SK-N-SH (cell line): ENCODE measurements at regions not wholly inside any gene's neighbourhood (a gene's known extent, or its start where the extent isn't known, plus 50 kb on each side); places are given as distances from the start of the nearest gene placed in this dataset.

Experiments
- CTCF ChIA-PET: fragments of 300-600, 350-600 bp; formaldehyde crosslinking; extraction: SDS; loops from one replicate; lab custom pipeline; 2021; lab: Yijun Ruan, JAX
- POLR2A ChIA-PET: fragments of 350-600 bp; sonication (Branson Sonifier 250); formaldehyde crosslinking; extraction: SDS; loops from one replicate; lab custom pipeline; 2020; ENCODE audit warnings: antibody characterized with exemption, inconsistent platforms; lab: Yijun Ruan, JAX
- DNase-seq: peaks from one replicate; pipeline ENCODE4 v3.0.0; 2012
- H2AFZ ChIP-seq: fragments of 200-600 bp; sonication (generic); 2 replicates; pipeline ENCODE4 v1.8.1; 2016; ENCODE audit warnings: antibody characterized with exemption, mild to moderate bottlenecking, low read depth
- H3F3A ChIP-seq: fragments of 200-600 bp; sonication (generic); replicated peaks from 2 replicates; pipeline ENCODE3; 2016; ENCODE audit warnings: antibody characterized with exemption, mild to moderate bottlenecking; ENCODE audit not compliant: insufficient read depth
- H3K27ac ChIP-seq, 2 experiments: fragments of 200-500 bp in 1 of 2; fragments of 200-600 bp in 1 of 2; sonication (Bioruptor generic) in 1 of 2; sonication (generic), shearing (Covaris generic) in 1 of 2; 2 replicates each; pipeline versions ENCODE4 v1.5.1 to v1.6.1; 2014 to 2016; ENCODE audit warnings: low read depth in 2 of 2, inconsistent platforms in 1 of 2, low read length in 1 of 2, mild to moderate bottlenecking in 1 of 2, mixed read lengths in 1 of 2
- H3K27me3 ChIP-seq: fragments of 200-600 bp; sonication (generic), shearing (Covaris generic); 2 replicates; pipeline ENCODE4 v1.6.1; 2016; ENCODE audit warnings: mixed run types; ENCODE audit not compliant: insufficient read depth
- H3K36me3 ChIP-seq, 2 experiments: fragments of 200-500 bp in 1 of 2; fragments of 200-600 bp in 1 of 2; sonication (Bioruptor generic) in 1 of 2; sonication (generic) in 1 of 2; replicated peaks in 1 of 2; 2 replicates each; pipeline versions ENCODE3 to v1.5.1; 2014 to 2016; ENCODE audit warnings: low read length in 1 of 2, mild to moderate bottlenecking in 1 of 2; ENCODE audit not compliant: insufficient read depth in 2 of 2, control insufficient read depth in 1 of 2
- H3K4me1 ChIP-seq, 2 experiments: fragments of 200-500 bp in 1 of 2; fragments of 200-600 bp in 1 of 2; sonication (Bioruptor generic) in 1 of 2; sonication (generic), shearing (Covaris generic) in 1 of 2; 2 replicates each; pipeline versions ENCODE4 v1.5.1 to v1.6.1; 2014 to 2016; ENCODE audit warnings: low read depth in 1 of 2, low read length in 1 of 2, mixed run types in 1 of 2; ENCODE audit not compliant: insufficient read depth in 2 of 2, control insufficient read depth in 1 of 2
- H3K4me2 ChIP-seq: fragments of 200-600 bp; sonication (generic), shearing (Covaris generic); 2 replicates; pipeline ENCODE4 v1.6.1; 2017; ENCODE audit warnings: mixed run types
- H3K4me3 ChIP-seq, 2 experiments: fragments of 200-500 bp in 1 of 2; fragments of 200-600 bp in 1 of 2; sonication (Bioruptor generic) in 1 of 2; sonication (generic), shearing (Covaris generic) in 1 of 2; 2 replicates each; pipeline versions ENCODE4 v1.5.1 to v1.8.1; 2014 to 2016; ENCODE audit warnings: low read depth in 2 of 2, inconsistent platforms in 1 of 2, low read length in 1 of 2, mild to moderate bottlenecking in 1 of 2, mixed read lengths in 1 of 2, moderate library complexity in 1 of 2
- H3K79me2 ChIP-seq: fragments of 200-600 bp; sonication (generic); 2 replicates; pipeline ENCODE4 v1.8.1; 2017; ENCODE audit warnings: mild to moderate bottlenecking; ENCODE audit not compliant: insufficient read depth
- H3K9ac ChIP-seq: fragments of 200-600 bp; sonication (generic); 2 replicates; pipeline ENCODE4 v1.6.1; 2017; ENCODE audit warnings: mixed run types
- H3K9me2 ChIP-seq: fragments of 200-600 bp; sonication (generic); 2 replicates; pipeline ENCODE4 v1.6.1; 2017; ENCODE audit warnings: mixed run types
- H3K9me3 ChIP-seq: fragments of 200-600 bp; sonication (generic); 2 replicates; pipeline ENCODE4 v1.6.1; 2017; ENCODE audit warnings: mixed run types, mild to moderate bottlenecking, moderate library complexity
- H4K20me1 ChIP-seq: fragments of 200-600 bp; sonication (generic); 2 replicates; pipeline ENCODE4 v1.6.1; 2017; ENCODE audit warnings: mild to moderate bottlenecking, mixed run types; ENCODE audit not compliant: insufficient read depth
- CHD2 ChIP-seq: fragments of 150-350 bp; IDR thresholded peaks from 2 replicates; pipeline ENCODE4 v1.6.1; 2018; ENCODE audit warnings: low read length; ENCODE audit not compliant: partially characterized antibody
- EP300 ChIP-seq, 2 experiments: IDR thresholded peaks; 2 replicates each; pipeline versions ENCODE4 v1.4.0 to v1.6.1; 2012; ENCODE audit warnings: borderline replicate concordance in 1 of 2, low read depth in 1 of 2, low read length in 1 of 2
- EZH2phosphoT487 ChIP-seq: fragments of 200-600 bp; sonication (generic); IDR thresholded peaks from 2 replicates; pipeline ENCODE4 v1.6.1; 2017; ENCODE audit warnings: low read depth, mixed run types, mild to moderate bottlenecking, antibody characterized with exemption, moderate library complexity, borderline replicate concordance
- FOXJ3 ChIP-seq: sonication (generic); formaldehyde crosslinking; IDR thresholded peaks from 2 replicates; pipeline ENCODE4 v1.5.1; 2020; ENCODE audit warnings: mild to moderate bottlenecking, missing genetic modification reagents
- FOXM1 ChIP-seq: IDR thresholded peaks from 2 replicates; pipeline ENCODE4 v1.4.0; 2012; ENCODE audit warnings: low read depth, mild to moderate bottlenecking
- GATA2 ChIP-seq: sonication (generic); formaldehyde crosslinking; IDR thresholded peaks from 2 replicates; pipeline ENCODE4 v1.5.0; 2020; ENCODE audit warnings: mild to moderate bottlenecking, missing genetic modification reagents
- NRF1 ChIP-seq: IDR thresholded peaks from 2 replicates; pipeline ENCODE4 v1.6.1; 2012; ENCODE audit warnings: low read depth, mild to moderate bottlenecking, low read length
- RAD21 ChIP-seq: IDR thresholded peaks from 2 replicates; pipeline ENCODE4 v1.6.1; 2012; ENCODE audit warnings: mild to moderate bottlenecking, low read length
- RCOR1 ChIP-seq: fragments of 150-350 bp; IDR thresholded peaks from 2 replicates; pipeline ENCODE4 v1.6.1; 2017; ENCODE audit warnings: antibody characterized with exemption, low read length
- RFX5 ChIP-seq: IDR thresholded peaks from 2 replicates; pipeline ENCODE4 v1.6.1; 2012; ENCODE audit warnings: mild to moderate bottlenecking, improper control_type of control experiment, low read length
- SMC3 ChIP-seq: IDR thresholded peaks from 2 replicates; pipeline ENCODE4 v1.6.1; 2012; ENCODE audit warnings: low read depth, low read length, improper control_type of control experiment
- TAF1 ChIP-seq: IDR thresholded peaks from 2 replicates; pipeline ENCODE4 v1.6.1; 2012; ENCODE audit warnings: low read depth, mild to moderate bottlenecking, low read length, moderate library complexity, borderline replicate concordance
- WGBS: methylation state at CpG from one replicate; pipeline ENCODE4 v1.1.6; 2017; ENCODE audit warnings: low lambda C conversion rate; 5-methylcytosine and 5-hydroxymethylcytosine counted together
- TF ChIP-seq, protein P1 (sequence below): IDR thresholded peaks from 2 replicates; pipeline ENCODE4 v1.4.0; 2012; ENCODE audit warnings: low read depth

DNA sequence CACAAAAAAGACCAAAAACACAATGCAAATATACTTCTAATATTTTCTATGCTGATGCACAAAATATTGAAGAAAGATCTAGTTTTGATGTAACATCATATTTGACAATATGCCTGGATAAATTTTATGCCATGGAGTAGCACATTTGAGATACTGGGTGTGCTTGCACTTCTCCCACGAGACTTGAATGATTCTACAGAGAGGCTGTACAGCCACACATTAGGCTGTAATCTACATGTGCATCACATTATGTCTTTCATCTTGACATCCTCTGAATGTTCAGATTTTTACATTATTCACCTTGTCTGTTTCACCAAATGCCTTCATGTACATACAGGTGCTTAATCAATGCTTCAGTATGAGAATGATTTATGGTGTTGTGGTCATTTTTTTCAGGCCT is 756.4 kb upstream of the CDH7 start:
- TF ChIP-seq RAD21 (no peak), FOXM1 (no peak), SMC3 (no peak), RCOR1 (no peak), GATA2 (peak; percentile 40)
- WGBS: 39% methylated on average over 1 of the region's 1 CpG
- no peaks in the 10 kb centered on the region; a peak in 2 of 4 replicates for H3K4me1 ChIP-seq
- no peak overlapping the region for H3K4me3 ChIP-seq
- no peak for DNase-seq
- H3K27ac ChIP-seq: no peak overlapping the region
- H3K36me3 ChIP-seq: no peaks in the 10 kb centered on the region
- no peaks in the 10 kb centered on the region for H3K27me3 ChIP-seq
- H3F3A ChIP-seq: no peaks in the 10 kb centered on the region
- H2AFZ ChIP-seq: no peak overlapping the region
- no peaks in the 10 kb centered on the region; the same call in 1 of the 2 replicates for H3K9me2 ChIP-seq
- no peak overlapping the region for H3K4me2 ChIP-seq
- CTCF ChIA-PET: interaction anchor here (0.6 kb wide), 1 partner anchor 76 kb away, joined by 3 read pairs; no protein-coding TSS in a partner anchor
- H3K9me3 ChIP-seq: no peaks in the 10 kb centered on the region
- H3K9ac ChIP-seq: no peak overlapping the region
- POLR2A ChIA-PET: no interaction called here
- H3K79me2 ChIP-seq: no peaks in the 10 kb centered on the region
- no peaks in the 10 kb centered on the region for H4K20me1 ChIP-seq

DNA sequence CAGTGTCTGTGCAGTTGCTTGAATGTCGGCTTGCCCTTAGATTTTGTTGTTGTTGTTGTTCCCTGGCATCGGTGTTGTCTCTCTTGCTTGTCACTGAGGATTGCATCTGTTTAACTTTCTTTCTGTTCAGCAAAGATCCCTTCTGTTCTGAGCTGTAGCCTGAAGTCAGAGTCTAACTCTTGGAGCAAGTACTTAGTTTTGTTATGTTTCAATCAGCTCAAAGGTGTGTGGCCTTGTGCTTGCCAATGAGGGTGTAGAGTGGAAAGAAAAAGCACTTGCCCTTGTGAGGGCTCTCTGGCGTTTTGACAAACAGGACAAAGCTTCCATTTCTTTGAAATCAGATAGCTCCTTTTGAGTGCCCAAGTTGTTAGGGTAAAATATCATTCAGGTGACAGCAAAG is 757.1 kb upstream of the CDH7 start:
- no peaks in the 10 kb centered on the region for H3F3A ChIP-seq
- no peaks in the 10 kb centered on the region; the same call in 1 of the 2 replicates for H3K9me2 ChIP-seq
- no peak overlapping the region for H3K27ac ChIP-seq
- ChIA-PET POLR2A (no interaction called here), CTCF (no interaction called here)
- no peaks in the 10 kb centered on the region for H3K9me3 ChIP-seq
- TF ChIP-seq RAD21 (no peak), NRF1 (no peak), FOXJ3 (CRISPR knock-in tag) (no peak), TAF1 (no peak), CHD2 (no peak), EP300 (IDR thresholded peaks at IDR 0.05; ENCODE audit: borderline replicate concordance in 1 of 2, low read depth in 1 of 2, low read length in 1 of 2) (no peak), EZH2phosphoT487 (no peak), FOXM1 (no peak)
- WGBS: 46% methylated on average over 3 of the region's 3 CpGs
- no peaks in the 10 kb centered on the region for H3K36me3 ChIP-seq
- no peak overlapping the region for H3K9ac ChIP-seq
- H3K27me3 ChIP-seq: no peaks in the 10 kb centered on the region
- H3K4me3 ChIP-seq: no peak overlapping the region
- DNase-seq: no peak
- no peaks in the 10 kb centered on the region; a peak in 2 of 4 replicates for H3K4me1 ChIP-seq
- H3K79me2 ChIP-seq: no peaks in the 10 kb centered on the region
- no peak overlapping the region for H3K4me2 ChIP-seq
- no peaks in the 10 kb centered on the region for H4K20me1 ChIP-seq
- no peak overlapping the region; the same call in 1 of the 2 replicates for H2AFZ ChIP-seq

DNA sequence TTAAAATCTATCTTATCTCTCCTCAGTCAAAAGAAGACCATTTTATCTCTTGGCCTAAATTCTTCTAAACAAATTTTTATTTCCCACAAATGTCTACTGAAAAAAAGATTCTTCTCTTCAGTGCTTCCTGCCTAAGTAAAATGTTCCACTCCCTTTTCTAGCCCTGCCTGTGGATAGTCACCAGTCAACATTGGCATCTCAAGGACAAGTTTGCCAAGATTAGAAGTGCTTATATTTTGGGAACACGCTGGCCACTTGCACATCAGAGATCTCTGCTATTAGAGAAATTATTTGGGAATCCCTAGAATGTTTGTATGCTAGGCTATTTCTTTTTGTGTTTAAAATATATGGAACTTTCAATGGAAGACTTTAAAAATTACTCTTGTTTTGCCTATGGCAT is 758.2 kb upstream of the CDH7 start:
- Histone ChIP-seq H3K36me3 (no peaks in the 10 kb centered on the region), H3K9ac (no peak overlapping the region), H3K4me2 (no peak overlapping the region), H3K4me1 (no peaks in the 10 kb centered on the region; a peak in 2 of 4 replicates), H3K9me2 (no peaks in the 10 kb centered on the region), H3K27ac (no peak overlapping the region), H3K27me3 (no peaks in the 10 kb centered on the region), H3K4me3 (no peak overlapping the region), H3K9me3 (no peaks in the 10 kb centered on the region), H4K20me1 (no peaks in the 10 kb centered on the region), H3F3A (no peaks in the 10 kb centered on the region), H2AFZ (no peak overlapping the region), H3K79me2 (no peaks in the 10 kb centered on the region)
- ChIA-PET CTCF (no interaction called here), POLR2A (no interaction called here)
- 33% methylated on average over 1 of the region's 1 CpG for WGBS
- no peak for DNase-seq
- TF ChIP-seq, protein P1, sequence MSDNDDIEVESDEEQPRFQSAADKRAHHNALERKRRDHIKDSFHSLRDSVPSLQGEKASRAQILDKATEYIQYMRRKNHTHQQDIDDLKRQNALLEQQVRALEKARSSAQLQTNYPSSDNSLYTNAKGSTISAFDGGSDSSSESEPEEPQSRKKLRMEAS: no peak
- TF ChIP-seq RFX5 (no peak), SMC3 (no peak), NRF1 (no peak), RCOR1 (no peak), FOXJ3 (CRISPR knock-in tag) (no peak), TAF1 (no peak)
